Choroid plexus epithelial cell (primary cell): ENCODE measurements at regions not wholly inside any gene's neighbourhood (a gene's known extent, or its start where the extent isn't known, plus 50 kb on each side); places are given as distances from the start of the nearest gene placed in this dataset.
"Not testable (repeated sequence)": the region's sequence is repeated elsewhere in the genome, so short reads cannot be mapped to it uniquely, and the experiment has no call there.

ENCODE experiments used
- DNase-seq: peaks from one replicate; pipeline ENCODE4 v3.0.0-alpha.2; 2010; ENCODE audit warnings: low read depth
- H3K4me3 ChIP-seq: 2 replicates; pipeline ENCODE4 v1.5.1; 2011; ENCODE audit warnings: low read depth, mild to moderate bottlenecking, control low read depth, low read length, moderate library complexity
- TF ChIP-seq, protein P1 (sequence below): conservative IDR thresholded peaks from 2 replicates; pipeline ENCODE4 v1.5.1; 2011; ENCODE audit warnings: low read depth, mild to moderate bottlenecking, control low read depth, inconsistent platforms, low read length, moderate library complexity

DNA sequence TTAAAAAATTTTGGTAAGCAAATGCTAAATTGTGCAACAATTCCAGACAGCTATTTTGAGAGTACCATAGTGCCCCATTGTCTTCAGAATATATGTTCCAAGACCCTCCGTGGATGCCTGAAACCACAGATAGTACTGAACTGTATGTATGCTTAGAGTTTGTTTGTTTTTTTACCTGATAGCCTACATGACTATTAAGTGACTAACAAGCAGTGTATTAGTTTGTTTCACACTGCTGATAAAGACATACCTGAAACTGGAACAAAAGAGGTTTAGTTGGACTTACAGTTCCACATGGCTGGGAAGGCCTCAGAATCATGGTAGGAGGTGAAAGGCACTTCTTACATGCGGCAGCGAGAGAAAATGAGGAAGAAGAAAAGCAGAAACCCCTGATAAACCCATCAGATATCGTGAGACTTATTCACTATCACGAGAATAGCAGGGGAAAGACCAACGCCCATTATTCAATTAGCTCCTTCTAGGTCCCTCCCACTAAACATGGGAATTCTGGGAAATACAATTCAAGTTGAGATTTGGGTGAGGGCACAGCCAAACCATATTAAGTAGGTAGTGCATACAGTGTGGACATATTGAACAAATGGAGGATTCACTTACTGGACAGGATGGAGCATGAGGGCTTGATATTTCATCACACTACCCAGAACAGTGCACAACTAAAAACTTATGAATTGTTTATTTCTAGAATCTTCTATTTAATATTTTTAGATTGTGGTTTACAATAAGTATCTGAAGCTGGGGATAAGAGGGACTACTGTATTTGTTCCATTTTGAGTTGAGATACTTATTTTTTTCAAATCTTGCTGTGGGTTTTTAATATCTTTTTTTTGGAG lies 78.5 kb downstream of the LHX9 start:
- no peak overlapping the region for H3K4me3 ChIP-seq
- TF ChIP-seq, protein P1, sequence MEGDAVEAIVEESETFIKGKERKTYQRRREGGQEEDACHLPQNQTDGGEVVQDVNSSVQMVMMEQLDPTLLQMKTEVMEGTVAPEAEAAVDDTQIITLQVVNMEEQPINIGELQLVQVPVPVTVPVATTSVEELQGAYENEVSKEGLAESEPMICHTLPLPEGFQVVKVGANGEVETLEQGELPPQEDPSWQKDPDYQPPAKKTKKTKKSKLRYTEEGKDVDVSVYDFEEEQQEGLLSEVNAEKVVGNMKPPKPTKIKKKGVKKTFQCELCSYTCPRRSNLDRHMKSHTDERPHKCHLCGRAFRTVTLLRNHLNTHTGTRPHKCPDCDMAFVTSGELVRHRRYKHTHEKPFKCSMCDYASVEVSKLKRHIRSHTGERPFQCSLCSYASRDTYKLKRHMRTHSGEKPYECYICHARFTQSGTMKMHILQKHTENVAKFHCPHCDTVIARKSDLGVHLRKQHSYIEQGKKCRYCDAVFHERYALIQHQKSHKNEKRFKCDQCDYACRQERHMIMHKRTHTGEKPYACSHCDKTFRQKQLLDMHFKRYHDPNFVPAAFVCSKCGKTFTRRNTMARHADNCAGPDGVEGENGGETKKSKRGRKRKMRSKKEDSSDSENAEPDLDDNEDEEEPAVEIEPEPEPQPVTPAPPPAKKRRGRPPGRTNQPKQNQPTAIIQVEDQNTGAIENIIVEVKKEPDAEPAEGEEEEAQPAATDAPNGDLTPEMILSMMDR: no peak
- DNase-seq: no peak

DNA sequence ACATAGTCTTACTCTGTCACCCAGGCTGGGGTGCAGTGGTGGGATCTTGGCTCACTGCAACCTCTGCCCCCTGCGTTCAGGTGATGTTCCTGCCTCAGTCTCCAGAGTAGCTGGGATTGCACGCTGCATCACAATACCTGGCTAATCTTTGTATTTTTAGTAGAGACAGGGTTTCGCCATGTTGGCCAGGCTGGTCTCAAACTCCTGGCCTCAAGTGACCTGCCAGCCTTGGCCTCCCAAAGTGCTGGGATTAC lies 79.0 kb downstream of the LHX9 start:
- not testable (repeated sequence) for DNase-seq, H3K4me3 ChIP-seq

- TF ChIP-seq, protein P1: peak; percentile 12
- no peak overlapping the region for H3K4me3 ChIP-seq
- DNase-seq: no peak
Observed at GRCh38 chr1:197998110-197998509, 80.9 kb downstream of the LHX9 start.

GRCh38 chr1:198001776-198002408 lies 84.7 kb downstream of the LHX9 start:
- peak; percentile 38 for DNase-seq
- no peak overlapping the region for H3K4me3 ChIP-seq
- TF ChIP-seq, protein P1: no peak

- no peak overlapping the region for H3K4me3 ChIP-seq
- no peak for DNase-seq
- TF ChIP-seq, protein P1: no peak
Observed at GRCh38 chr1:198003468-198003867, 86.3 kb downstream of the LHX9 start.

GRCh38 chr1:198007011-198007410 lies 89.8 kb downstream of the LHX9 start:
- no peak overlapping the region for H3K4me3 ChIP-seq
- DNase-seq: no peak
- TF ChIP-seq, protein P1: no peak

- no peak overlapping the region for H3K4me3 ChIP-seq
- DNase-seq: no peak
- TF ChIP-seq, protein P1: no peak
Observed at GRCh38 chr1:198007687-198008607, 90.8 kb downstream of the LHX9 start.
